Psoas muscle (tissue), 7 donors: ENCODE measurements at regions not wholly inside any gene's neighbourhood (a gene's known extent, or its start where the extent isn't known, plus 50 kb on each side); places are given as distances from the start of the nearest gene placed in this dataset.
"Not testable (repeated sequence)": the region's sequence is repeated elsewhere in the genome, so short reads cannot be mapped to it uniquely, and the experiment has no call there.

Source experiments
- ATAC-seq, 4 donors: fragments of 200-7000 bp; cut with Tn5 transposase; one replicate each; pipeline ENCODE4 v1.9.1; 2020; ENCODE audit warnings: moderate library complexity in 3 of 4, mild to moderate bottlenecking in 2 of 4
- DNase-seq, 2 donors: peaks; one replicate each; pipeline ENCODE4 v3.0.0-alpha.2; 2020
- H3K27ac ChIP-seq: fragments of 200-600 bp; one replicate; pipeline ENCODE4 v1.8.0; 2022
- H3K27me3 ChIP-seq, 3 donors: fragments of 200-600 bp in 1 of 3; one replicate each; pipeline versions ENCODE4 v1.6.1 to v1.8.0; 2013 to 2022; ENCODE audit warnings: low read length in 2 of 3, mild to moderate bottlenecking in 2 of 3, moderate library complexity in 1 of 3; ENCODE audit not compliant: insufficient read depth in 3 of 3
- H3K36me3 ChIP-seq, 2 donors: fragments of 200-600 bp in 1 of 2; one replicate each; pipeline versions ENCODE4 v1.6.1 to v1.8.0; 2013 to 2022; ENCODE audit warnings: low read depth in 1 of 2, mild to moderate bottlenecking in 1 of 2, moderate library complexity in 1 of 2; ENCODE audit not compliant: insufficient read depth in 1 of 2
- H3K4me1 ChIP-seq: fragments of 200-600 bp; one replicate; pipeline ENCODE4 v1.8.0; 2022
- H3K4me3 ChIP-seq: fragments of 200-600 bp; one replicate; pipeline ENCODE4 v1.8.0; 2022; ENCODE audit warnings: mild to moderate bottlenecking
- H3K9me3 ChIP-seq: fragments of 200-600 bp; one replicate; pipeline ENCODE4 v1.8.0; 2022
- WGBS, 3 donors: extraction: QIAGEN DNeasy Blood & Tissue Kit; methylation state at CpG; one replicate each; pipeline versions ENCODE4 v1.1.6 to v1.1.7; 2013; 5-methylcytosine and 5-hydroxymethylcytosine counted together
- intact Hi-C, 2 donors: fragments of 100-400 bp; cut with DNase I; formaldehyde crosslinking; loops; one replicate each; pipeline versions ENCODE4 v1.11.0 to v1.14.2; 2022
- TF ChIP-seq, protein P1 (sequence below): fragments of 200-600 bp; IDR thresholded peaks from one replicate; pipeline ENCODE4 v1.8.0; 2022; ENCODE audit warnings: antibody characterized with exemption
- donor health status: healthy with polysubstance abuse.
- donor health status: DM: no; HTN: no; CAD: no; lungs with moderate emphysema.
- donor health status: Bipolar disorder and iron deficiency.
- donor health status: healthy.
- donor health status: DM: yes; HTN: yes; CAD: no.
- donor health status: DM: no; HTN: no; CAD: no.
- donor health status: DM: yes; HTN: yes; CAD: no.

DNA sequence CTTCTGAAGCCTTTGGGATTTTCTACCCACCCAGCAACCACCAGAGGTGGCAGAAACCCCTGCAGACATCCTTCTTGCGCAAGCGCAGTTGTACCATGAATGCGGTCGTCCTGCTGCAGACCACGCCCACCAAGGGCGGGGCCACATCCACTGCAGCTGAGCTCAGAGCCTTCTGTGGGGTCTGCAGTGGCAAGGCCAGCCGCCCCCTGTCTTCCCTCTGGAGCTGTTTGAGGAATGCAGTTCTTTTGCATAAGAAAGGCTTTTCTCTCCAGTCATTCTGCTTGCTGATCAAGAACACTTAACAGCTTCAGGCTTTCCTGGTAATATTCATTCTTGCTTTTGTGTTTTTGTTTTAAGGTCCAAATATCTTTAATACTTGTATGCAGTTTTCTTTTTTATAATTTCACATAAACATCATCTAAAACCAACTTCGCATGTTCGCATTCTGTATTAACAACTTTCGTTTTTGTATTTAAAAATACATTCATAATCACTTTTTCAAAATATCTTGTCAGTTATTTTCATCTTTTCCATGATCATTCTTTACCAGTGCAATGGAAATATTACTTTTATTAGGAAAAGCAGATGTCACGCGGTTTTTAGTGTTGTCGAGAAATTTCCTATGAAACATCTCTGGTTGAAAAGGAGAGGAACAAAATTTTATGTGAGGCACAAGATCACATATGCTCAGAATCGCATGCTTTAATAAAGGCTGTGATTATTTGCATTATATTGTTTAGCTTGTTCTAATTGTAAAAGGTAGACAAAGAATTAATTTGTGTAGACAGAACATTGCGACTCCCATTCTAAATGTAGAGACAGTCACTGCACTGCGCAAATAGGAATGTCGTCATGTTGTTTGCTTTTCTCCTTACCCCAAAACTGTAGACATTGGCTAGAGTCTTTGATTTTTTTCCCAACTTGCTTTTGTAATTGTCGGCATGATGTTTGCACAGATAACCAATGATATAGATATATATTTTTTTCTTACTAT lies 98.1 kb upstream of the SNRPN start:
- 49 to 50% (median 50%) methylated on average over 18 of the region's 18 CpGs for WGBS, 3 donors
- DNase-seq (no peak), ATAC-seq (no peak)
- H3K4me1 ChIP-seq, result no peaks in the 10 kb centered on the region
- intact Hi-C loops, result no loop called here
- no peak overlapping the region for H3K4me3 ChIP-seq
- no peak overlapping the region for H3K27ac ChIP-seq
- H3K9me3 ChIP-seq, result no peaks in the 10 kb centered on the region
- H3K36me3 ChIP-seq, result no peaks in the 10 kb centered on the region
- TF ChIP-seq, protein P1, sequence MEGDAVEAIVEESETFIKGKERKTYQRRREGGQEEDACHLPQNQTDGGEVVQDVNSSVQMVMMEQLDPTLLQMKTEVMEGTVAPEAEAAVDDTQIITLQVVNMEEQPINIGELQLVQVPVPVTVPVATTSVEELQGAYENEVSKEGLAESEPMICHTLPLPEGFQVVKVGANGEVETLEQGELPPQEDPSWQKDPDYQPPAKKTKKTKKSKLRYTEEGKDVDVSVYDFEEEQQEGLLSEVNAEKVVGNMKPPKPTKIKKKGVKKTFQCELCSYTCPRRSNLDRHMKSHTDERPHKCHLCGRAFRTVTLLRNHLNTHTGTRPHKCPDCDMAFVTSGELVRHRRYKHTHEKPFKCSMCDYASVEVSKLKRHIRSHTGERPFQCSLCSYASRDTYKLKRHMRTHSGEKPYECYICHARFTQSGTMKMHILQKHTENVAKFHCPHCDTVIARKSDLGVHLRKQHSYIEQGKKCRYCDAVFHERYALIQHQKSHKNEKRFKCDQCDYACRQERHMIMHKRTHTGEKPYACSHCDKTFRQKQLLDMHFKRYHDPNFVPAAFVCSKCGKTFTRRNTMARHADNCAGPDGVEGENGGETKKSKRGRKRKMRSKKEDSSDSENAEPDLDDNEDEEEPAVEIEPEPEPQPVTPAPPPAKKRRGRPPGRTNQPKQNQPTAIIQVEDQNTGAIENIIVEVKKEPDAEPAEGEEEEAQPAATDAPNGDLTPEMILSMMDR, result no peak
- H3K27me3 ChIP-seq, result peaks cover 0 to 5% (median 2%) of the 10 kb centered on the region in 3 donors

DNA sequence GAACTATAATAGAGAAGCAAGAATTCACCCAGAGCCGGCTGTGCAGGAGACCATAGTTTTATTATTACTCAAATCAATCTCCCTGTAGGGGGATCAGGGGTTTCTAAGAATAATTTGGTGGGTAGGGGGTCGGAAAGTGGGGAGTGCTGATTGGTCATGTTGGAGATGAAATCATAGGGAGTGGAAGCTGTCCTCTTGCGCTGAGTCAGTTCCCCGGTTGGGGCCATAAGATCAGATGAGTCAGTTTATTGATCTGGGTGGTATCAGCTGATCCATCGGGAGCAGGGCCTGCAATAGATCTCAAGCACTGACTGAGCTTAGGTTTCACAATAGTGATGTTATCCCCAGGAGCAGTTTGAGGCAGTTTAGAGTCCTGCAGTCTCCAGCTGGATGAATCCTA lies 97.0 kb upstream of the SNRPN start:
- no peaks in the 10 kb centered on the region for H3K9me3 ChIP-seq
- intact Hi-C loops, result no loop called here
- 53 to 62% (median 55%) methylated on average over 5 of the region's 5 CpGs for WGBS, 3 donors
- peaks cover 0 to 5% (median 2%) of the 10 kb centered on the region in 3 donors for H3K27me3 ChIP-seq
- DNase-seq (no peak), ATAC-seq (no peak)
- H3K27ac ChIP-seq, result no peak overlapping the region
- TF ChIP-seq, protein P1, result no peak
- H3K4me3 ChIP-seq, result no peak overlapping the region
- no peaks in the 10 kb centered on the region for H3K4me1 ChIP-seq
- H3K36me3 ChIP-seq, result no peaks in the 10 kb centered on the region

DNA sequence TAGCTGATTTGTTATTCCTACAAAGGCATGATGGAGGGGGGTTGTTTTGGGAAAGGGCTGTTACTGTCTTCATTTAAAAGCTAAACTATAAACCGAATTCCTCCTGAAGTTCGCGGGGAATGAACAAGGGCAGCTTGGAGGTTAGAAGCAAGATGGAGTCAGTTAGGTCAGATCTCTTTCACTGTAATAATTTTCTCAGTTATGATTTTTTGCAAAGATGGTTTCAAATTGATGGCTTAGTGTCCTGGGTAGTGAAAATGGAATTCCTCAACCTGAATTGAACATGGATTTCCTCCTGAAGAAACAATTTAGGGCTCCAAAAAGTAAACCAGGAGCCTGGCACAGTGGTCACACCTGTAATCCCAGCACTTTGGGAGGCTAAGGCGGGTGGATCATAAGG lies 96.6 kb upstream of the SNRPN start:
- H3K9me3 ChIP-seq, H3K27me3 ChIP-seq, intact Hi-C loops, H3K4me1 ChIP-seq, H3K4me3 ChIP-seq, DNase-seq, ATAC-seq, H3K36me3 ChIP-seq, H3K27ac ChIP-seq: not testable (repeated sequence)
- 75 to 81% (median 80%) methylated on average over 4 of the region's 4 CpGs for WGBS, 3 donors

DNA sequence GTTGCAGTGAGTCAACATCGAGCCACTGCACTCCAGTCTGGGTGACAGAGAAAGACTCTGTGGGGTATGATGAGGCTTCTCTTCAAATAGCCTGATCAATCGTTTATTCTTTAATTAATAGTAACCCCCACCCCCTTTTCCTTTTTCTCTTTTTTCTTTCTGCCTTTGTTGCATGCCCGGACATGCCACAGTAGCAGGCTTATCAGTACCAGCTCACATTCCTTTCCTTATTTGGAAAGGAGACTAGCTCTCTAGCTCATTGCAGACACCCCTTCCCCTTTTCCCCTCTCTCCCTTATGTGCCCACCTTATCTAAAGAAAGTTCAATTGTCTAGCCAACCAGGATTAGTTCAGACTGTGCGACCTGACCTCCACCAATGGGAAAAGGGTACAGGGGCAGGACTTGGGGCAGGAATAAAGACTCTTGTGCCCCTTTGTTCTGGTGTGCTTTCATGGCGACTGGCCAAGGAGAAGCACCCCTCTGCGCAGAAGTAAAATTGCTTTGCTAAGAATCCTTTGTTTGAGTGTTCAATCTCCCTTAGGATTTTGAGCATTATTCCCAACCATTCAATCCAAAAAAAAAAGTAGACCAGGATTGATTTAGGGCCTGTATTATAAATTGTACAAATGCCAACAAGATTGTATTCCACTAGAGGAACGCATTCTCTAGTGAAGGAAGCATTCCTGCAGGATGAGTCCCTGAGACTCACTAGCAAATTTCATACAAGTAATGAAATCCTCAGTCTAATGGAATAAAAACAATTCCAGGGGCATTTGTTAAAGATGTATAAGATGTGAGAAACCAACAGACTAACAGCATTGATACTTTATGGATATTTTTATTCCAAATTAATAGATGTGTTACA lies 95.8 kb upstream of the SNRPN start:
- intact Hi-C loops, result no loop called here
- Histone ChIP-seq H3K4me1 (no peaks in the 10 kb centered on the region), H3K27ac (no peak overlapping the region), H3K27me3 (peaks cover 0 to 5% (median 2%) of the 10 kb centered on the region in 3 donors), H3K9me3 (no peaks in the 10 kb centered on the region), H3K36me3 (no peaks in the 10 kb centered on the region), H3K4me3 (no peak overlapping the region)
- TF ChIP-seq, protein P1, result no peak
- no peak for ATAC-seq
- DNase-seq, result no peak
- WGBS, 3 donors, result 42 to 56% (median 48%) methylated on average over 7 of the region's 7 CpGs
